WTC11 (cell line): ENCODE measurements at regions not wholly inside any gene's neighbourhood (a gene's known extent, or its start where the extent isn't known, plus 50 kb on each side); places are given as distances from the start of the nearest gene placed in this dataset.

ENCODE experiments used
- ATAC-seq: fragments of 200-7000 bp; cut with Tn5 transposase; 2 replicates; pipeline ENCODE4 v1.10.0; 2021; ENCODE audit warnings: mild to moderate bottlenecking, moderate library complexity
- CTCF ChIA-PET: fragments of 300-600 bp; sonication (Branson Sonifier 250); formaldehyde crosslinking; loops from one replicate; lab custom pipeline; 2021; ENCODE audit warnings: antibody characterized with exemption; lab: Charles Lee
- POLR2A ChIA-PET: fragments of 350-600 bp; sonication (Branson Sonifier 250); formaldehyde crosslinking; loops from one replicate; lab custom pipeline; 2021; ENCODE audit warnings: antibody characterized with exemption; lab: Charles Lee
- DNase-seq: peaks from one replicate; pipeline ENCODE4 v3.0.0; 2021; ENCODE audit warnings: low spot score
- H3K27ac Mint-ChIP-seq: 2 replicates; pipeline ENCODE4 v1.8.0; 2021; ENCODE audit warnings: mixed read lengths
- H3K27me3 Mint-ChIP-seq: 2 replicates; pipeline ENCODE4 v1.8.0; 2021; ENCODE audit warnings: low read depth, mild to moderate bottlenecking, moderate library complexity, mixed read lengths
- H3K36me3 Mint-ChIP-seq: 2 replicates; pipeline ENCODE4 v1.8.0; 2021; ENCODE audit warnings: mixed read lengths
- H3K4me1 Mint-ChIP-seq: 2 replicates; pipeline ENCODE4 v1.8.0; 2022; ENCODE audit warnings: mixed read lengths
- H3K4me3 Mint-ChIP-seq: 2 replicates; pipeline ENCODE4 v1.8.0; 2021; ENCODE audit warnings: mild to moderate bottlenecking, moderate library complexity, mixed read lengths
- H3K9me3 Mint-ChIP-seq: 2 replicates; pipeline ENCODE4 v1.8.0; 2021; ENCODE audit warnings: mixed read lengths
- ARID4B ChIP-seq: sonication (generic); formaldehyde crosslinking; IDR thresholded peaks from 2 replicates; pipeline ENCODE4 v1.8.0; 2023; ENCODE audit warnings: missing genetic modification reagents, mild to moderate bottlenecking, borderline replicate concordance
- CBFB ChIP-seq: sonication (generic); formaldehyde crosslinking; IDR thresholded peaks from 2 replicates; pipeline ENCODE4 v1.8.1; 2022; ENCODE audit warnings: mild to moderate bottlenecking, low read depth, missing genetic modification reagents
- CREB1 ChIP-seq: sonication (generic); formaldehyde crosslinking; IDR thresholded peaks from 2 replicates; pipeline ENCODE4 v1.8.0; 2023; ENCODE audit warnings: mild to moderate bottlenecking, missing genetic modification reagents
- CTCF ChIP-seq: fragments of 200-600 bp; IDR thresholded peaks from 2 replicates; pipeline ENCODE4 v1.8.0; 2022; ENCODE audit warnings: antibody characterized with exemption
- FOXP1 ChIP-seq: sonication (generic); formaldehyde crosslinking; IDR thresholded peaks from 2 replicates; pipeline ENCODE4 v1.8.0; 2022; ENCODE audit warnings: missing genetic modification reagents, mild to moderate bottlenecking, moderate library complexity, borderline replicate concordance
- GTF2I ChIP-seq: fragments of 250-450 bp; sonication (Bioruptor Pico); conservative IDR thresholded peaks from 2 replicates; pipeline ENCODE4 v1.4.0; 2021; ENCODE audit warnings: mild to moderate bottlenecking
- IRF1 ChIP-seq: sonication (generic); formaldehyde crosslinking; IDR thresholded peaks from 2 replicates; pipeline ENCODE4 v1.8.0; 2023; ENCODE audit warnings: missing genetic modification reagents
- MXD4 ChIP-seq: fragments of 250-450 bp; sonication (Bioruptor Pico); IDR thresholded peaks from 2 replicates; pipeline ENCODE4 v1.8.0; 2021; ENCODE audit warnings: mild to moderate bottlenecking, moderate library complexity, borderline replicate concordance
- MYBL2 ChIP-seq: sonication (generic); formaldehyde crosslinking; IDR thresholded peaks from 2 replicates; pipeline ENCODE4 v1.8.1; 2023; ENCODE audit warnings: mild to moderate bottlenecking, moderate library complexity, missing genetic modification reagents
- NR3C1 ChIP-seq: sonication (generic); formaldehyde crosslinking; conservative IDR thresholded peaks from 2 replicates; pipeline ENCODE4 v1.8.1; 2023; ENCODE audit warnings: low read depth, mild to moderate bottlenecking, missing genetic modification reagents
- STAT6 ChIP-seq: sonication (generic); formaldehyde crosslinking; conservative IDR thresholded peaks from 2 replicates; pipeline ENCODE4 v1.8.1; 2023; ENCODE audit warnings: mild to moderate bottlenecking, low read depth, missing genetic modification reagents, moderate library complexity
- TEAD4 ChIP-seq: sonication (generic); formaldehyde crosslinking; IDR thresholded peaks from 2 replicates; pipeline ENCODE4 v1.8.0; 2022; ENCODE audit warnings: mild to moderate bottlenecking, missing genetic modification reagents
- ZNF138 ChIP-seq: sonication (generic); formaldehyde crosslinking; conservative IDR thresholded peaks from 2 replicates; pipeline ENCODE4 v1.8.1; 2022; ENCODE audit warnings: mild to moderate bottlenecking, moderate library complexity, missing genetic modification reagents

- H3K4me3 Mint-ChIP-seq = no peak overlapping the region
Measured at GRCh38 chr14:87698481-87698880, 294.5 kb downstream of the GALC start.

More at GRCh38 chr14:87698481-87698880, 294.5 kb downstream of the GALC start:
- H3K27ac Mint-ChIP-seq = no peak overlapping the region
- no peak for DNase-seq
- no peaks in the 10 kb centered on the region for H3K36me3 Mint-ChIP-seq
- no peaks in the 10 kb centered on the region for H3K4me1 Mint-ChIP-seq
- ChIA-PET CTCF (no interaction called here), POLR2A (interaction anchor here (0.6 kb wide), 1 partner anchor 887 kb away, joined by 3 read pairs; no protein-coding TSS in a partner anchor)
- no peak for ATAC-seq
- TF ChIP-seq GTF2I (CRISPR knock-in tag) = no peak
- TF ChIP-seq CBFB = no peak
- TF ChIP-seq ARID4B (CRISPR knock-in tag) = no peak
- no peak for TF ChIP-seq NR3C1
- TF ChIP-seq MXD4 (CRISPR knock-in tag) = no peak
- no peak for TF ChIP-seq MYBL2 (CRISPR knock-in tag)
- no peak for TF ChIP-seq CREB1 (CRISPR knock-in tag)
- no peak for TF ChIP-seq ZNF138
- TF ChIP-seq STAT6 (CRISPR knock-in tag) = no peak
- TF ChIP-seq FOXP1 (CRISPR knock-in tag) = no peak
- no peak for TF ChIP-seq CTCF
- TF ChIP-seq TEAD4 (CRISPR knock-in tag) = no peak
- TF ChIP-seq IRF1 (CRISPR knock-in tag) = no peak
- H3K27me3 Mint-ChIP-seq = no peaks in the 10 kb centered on the region; the same call in 1 of the 2 replicates
- no peaks in the 10 kb centered on the region for H3K9me3 Mint-ChIP-seq
